A673 (cell line): ENCODE measurements at regions not wholly inside any gene's neighbourhood (a gene's known extent, or its start where the extent isn't known, plus 50 kb on each side); places are given as distances from the start of the nearest gene placed in this dataset.

Source experiments
- BruUV-seq: library from RNA; stranded (reverse); fragments of 400-500 nt; replicated peaks from 2 replicates; lab custom pipeline; 2021; lab: Mats Ljungman, UMichigan
- CTCF ChIA-PET: fragments of 300-600 bp; sonication (Branson Sonifier 250); formaldehyde crosslinking; loops from one replicate; lab custom pipeline; 2022; ENCODE audit warnings: antibody characterized with exemption; lab: Charles Lee
- POLR2A ChIA-PET: fragments of 300-600 bp; sonication (Branson Sonifier 250); formaldehyde crosslinking; loops from one replicate; lab custom pipeline; 2022; ENCODE audit warnings: antibody characterized with exemption; ENCODE audit not compliant: low non-redundant PET; lab: Charles Lee
- DNase-seq: peaks from one replicate; pipeline ENCODE4 v3.0.0-alpha.2; 2015; ENCODE audit warnings: low spot score
- H3K27ac ChIP-seq: fragments of 200-600 bp; sonication (generic); 2 replicates; pipeline ENCODE4 v1.5.1; 2016; ENCODE audit warnings: mixed run types, low read depth, mild to moderate bottlenecking, mixed read lengths, antibody characterized with exemption, low read length; ENCODE audit not compliant: poor library complexity, severe bottlenecking
- H3K27me3 ChIP-seq: fragments of 200-600 bp; sonication (generic); replicated peaks from 2 replicates; pipeline ENCODE4 v1.6.1; 2017; ENCODE audit warnings: mixed run types, low read depth, mild to moderate bottlenecking, mixed read lengths, antibody characterized with exemption, low read length; ENCODE audit not compliant: insufficient read depth, poor library complexity
- H3K36me3 ChIP-seq: fragments of 200-600 bp; sonication (generic); 2 replicates; pipeline ENCODE4 v1.6.1; 2016; ENCODE audit warnings: mixed run types, mild to moderate bottlenecking, mixed read lengths, antibody characterized with exemption, low read length; ENCODE audit not compliant: insufficient read depth, poor library complexity, severe bottlenecking
- H3K4me1 ChIP-seq: fragments of 200-600 bp; sonication (generic); 2 replicates; pipeline ENCODE4 v1.6.1; 2017; ENCODE audit warnings: mixed run types, mild to moderate bottlenecking, mixed read lengths, antibody characterized with exemption, low read length; ENCODE audit not compliant: insufficient read depth, poor library complexity, severe bottlenecking
- H3K4me3 ChIP-seq: fragments of 200-600 bp; sonication (generic); 2 replicates; pipeline ENCODE4 v1.5.1; 2016; ENCODE audit warnings: low read depth, mixed run types, mild to moderate bottlenecking, mixed read lengths, low read length; ENCODE audit not compliant: poor library complexity, severe bottlenecking
- H3K9me3 ChIP-seq: fragments of 200-600 bp; sonication (generic); 2 replicates; pipeline ENCODE4 v1.6.1; 2016; ENCODE audit warnings: mixed run types, low read depth, mild to moderate bottlenecking, mixed read lengths, antibody characterized with exemption, low read length; ENCODE audit not compliant: poor library complexity, severe bottlenecking
- CTCF ChIP-seq: fragments of 300-800, 200-600 bp; sonication (generic); conservative IDR thresholded peaks from 2 replicates; pipeline ENCODE4 v1.5.1; 2017; ENCODE audit warnings: low read depth, mild to moderate bottlenecking, antibody characterized with exemption, low read length, moderate library complexity, mixed read lengths
- EZH2 ChIP-seq: fragments of 200-600 bp; sonication (generic); IDR thresholded peaks from 2 replicates; pipeline ENCODE4 v1.6.1; 2017; ENCODE audit warnings: borderline replicate concordance, low read depth, mild to moderate bottlenecking, mixed read lengths, antibody characterized with exemption, low read length; ENCODE audit not compliant: poor library complexity, severe bottlenecking
- intact Hi-C: fragments of 100-400 bp; cut with micrococcal nuclease; formaldehyde crosslinking; loops from one replicate; pipeline ENCODE4 v1.10.0; 2022; ENCODE audit not compliant: unreplicated experiment

GRCh38 chr21:14903172-14903865 is 161.5 kb downstream of the NRIP1 start:
- H3K36me3 ChIP-seq: no peaks in the 10 kb centered on the region
- DNase-seq: no peak
- H3K4me3 ChIP-seq: no peak overlapping the region
- no peaks in the 10 kb centered on the region for H3K9me3 ChIP-seq
- H3K27ac ChIP-seq: no peak overlapping the region
- ChIA-PET POLR2A (no interaction called here), CTCF (no interaction called here)
- TF ChIP-seq CTCF (no peak), EZH2 (no peak)
- BruUV-seq: no TSS peak
- H3K27me3 ChIP-seq: no peaks in the 10 kb centered on the region
- intact Hi-C loops: no loop called here
- no peaks in the 10 kb centered on the region for H3K4me1 ChIP-seq

GRCh38 chr21:14901482-14901958 is 163.3 kb downstream of the NRIP1 start:
- POLR2A ChIA-PET: no interaction called here
- Histone ChIP-seq H3K36me3 (no peaks in the 10 kb centered on the region), H3K27me3 (no peaks in the 10 kb centered on the region), H3K9me3 (no peaks in the 10 kb centered on the region), H3K4me3 (no peak overlapping the region), H3K4me1 (no peaks in the 10 kb centered on the region), H3K27ac (no peak overlapping the region)
- no peak for TF ChIP-seq EZH2
- TF ChIP-seq CTCF: no peak
- CTCF ChIA-PET: no interaction called here
- no TSS peak for BruUV-seq
- no peak for DNase-seq
- intact Hi-C loops: no loop called here

GRCh38 chr21:14900611-14901010 is 164.2 kb downstream of the NRIP1 start:
- no peak for DNase-seq
- POLR2A ChIA-PET: no interaction called here
- BruUV-seq: no TSS peak
- TF ChIP-seq CTCF (no peak), EZH2 (no peak)
- Histone ChIP-seq H3K27me3 (no peaks in the 10 kb centered on the region), H3K4me3 (no peak overlapping the region), H3K4me1 (no peaks in the 10 kb centered on the region), H3K27ac (no peak overlapping the region), H3K9me3 (no peaks in the 10 kb centered on the region), H3K36me3 (no peaks in the 10 kb centered on the region)
- intact Hi-C loops: no loop called here
- CTCF ChIA-PET: no interaction called here
